Hepatocyte (in vitro differentiated cells): ENCODE measurements at regions not wholly inside any gene's neighbourhood (a gene's known extent, or its start where the extent isn't known, plus 50 kb on each side); places are given as distances from the start of the nearest gene placed in this dataset.

Experiments
- DNase-seq: peaks from one replicate; pipeline ENCODE4 v3.0.0-alpha.2; 2016; ENCODE audit warnings: low spot score
- H2AFZ ChIP-seq: fragments of 200-600 bp; sonication (generic); 2 replicates; pipeline ENCODE4 v1.6.0; 2016; ENCODE audit warnings: antibody characterized with exemption, mild to moderate bottlenecking
- H3K27ac ChIP-seq: fragments of 200-600 bp; sonication (generic); 2 replicates; pipeline ENCODE4 v1.5.1; 2016; ENCODE audit warnings: mild to moderate bottlenecking
- H3K27me3 ChIP-seq: fragments of 200-600 bp; sonication (generic); 2 replicates; pipeline ENCODE4 v1.6.1; 2016
- H3K36me3 ChIP-seq: fragments of 200-600 bp; sonication (generic); replicated peaks from 2 replicates; pipeline ENCODE4 v1.5.1; 2016; ENCODE audit warnings: low read depth; ENCODE audit not compliant: insufficient read depth
- H3K4me1 ChIP-seq: fragments of 200-600 bp; sonication (generic); 2 replicates; pipeline ENCODE4 v1.5.1; 2016; ENCODE audit warnings: mild to moderate bottlenecking, moderate library complexity; ENCODE audit not compliant: insufficient read depth
- H3K4me2 ChIP-seq: fragments of 200-600 bp; sonication (generic); 2 replicates; pipeline ENCODE4 v1.6.0; 2016
- H3K4me3 ChIP-seq: fragments of 200-600 bp; sonication (generic); 2 replicates; pipeline ENCODE4 v1.5.1; 2016; ENCODE audit warnings: mild to moderate bottlenecking
- H3K79me2 ChIP-seq: fragments of 200-600 bp; sonication (generic); 2 replicates; pipeline ENCODE4 v1.6.0; 2017; ENCODE audit warnings: mild to moderate bottlenecking
- H3K9me2 ChIP-seq: fragments of 200-600 bp; sonication (generic); replicated peaks from 2 replicates; pipeline ENCODE4 v1.6.0; 2017; ENCODE audit warnings: mild to moderate bottlenecking; ENCODE audit not compliant: insufficient read depth
- H3K9me3 ChIP-seq: fragments of 200-600 bp; sonication (generic); 2 replicates; pipeline ENCODE4 v1.5.1; 2016; ENCODE audit warnings: low read depth, mild to moderate bottlenecking
- H4K20me1 ChIP-seq: fragments of 200-600 bp; sonication (generic); 2 replicates; pipeline ENCODE4 v1.6.0; 2016; ENCODE audit warnings: mild to moderate bottlenecking; ENCODE audit not compliant: insufficient read depth, poor library complexity, severe bottlenecking
- CTCF ChIP-seq: fragments of 200-600 bp; sonication (generic); IDR thresholded peaks from 2 replicates; pipeline ENCODE4 v1.5.1; 2016; ENCODE audit warnings: antibody characterized with exemption, mild to moderate bottlenecking; ENCODE audit not compliant: poor library complexity
- EZH2 ChIP-seq: fragments of 200-600 bp; sonication (generic); IDR thresholded peaks from 2 replicates; pipeline ENCODE4 v1.6.1; 2016; ENCODE audit warnings: antibody characterized with exemption, mild to moderate bottlenecking, borderline replicate concordance
- EZH2phosphoT487 ChIP-seq: fragments of 200-600 bp; sonication (generic); IDR thresholded peaks from one replicate; pipeline ENCODE4 v1.6.1; 2018; ENCODE audit warnings: antibody characterized with exemption, mild to moderate bottlenecking, low read depth, moderate library complexity; ENCODE audit not compliant: unreplicated experiment, severe bottlenecking
- WGBS: methylation state at CpG from one replicate; pipeline ENCODE4 v1.1.6; 2016; ENCODE audit warnings: low lambda C conversion rate; ENCODE audit errors: missing lambda C conversion rate; 5-methylcytosine and 5-hydroxymethylcytosine counted together

- Histone ChIP-seq H3K4me3 (no peak overlapping the region), H3K4me1 (peaks cover 4% of the 10 kb centered on the region), H3K27ac (no peak overlapping the region), H2AFZ (no peak overlapping the region), H3K4me2 (no peak overlapping the region), H4K20me1 (no peaks in the 10 kb centered on the region), H3K9me3 (no peaks in the 10 kb centered on the region), H3K9me2 (no peaks in the 10 kb centered on the region), H3K79me2 (no peaks in the 10 kb centered on the region), H3K36me3 (no peaks in the 10 kb centered on the region), H3K27me3 (no peaks in the 10 kb centered on the region)
- TF ChIP-seq EZH2: no peak
- TF ChIP-seq EZH2phosphoT487: no peak
- TF ChIP-seq CTCF: no peak
- no peak for DNase-seq
- WGBS: 72% methylated on average over 15 of the region's 15 CpGs
Observed at GRCh38 chr17:77684803-77685798, 273.4 kb upstream of the TNRC6C start.

DNA sequence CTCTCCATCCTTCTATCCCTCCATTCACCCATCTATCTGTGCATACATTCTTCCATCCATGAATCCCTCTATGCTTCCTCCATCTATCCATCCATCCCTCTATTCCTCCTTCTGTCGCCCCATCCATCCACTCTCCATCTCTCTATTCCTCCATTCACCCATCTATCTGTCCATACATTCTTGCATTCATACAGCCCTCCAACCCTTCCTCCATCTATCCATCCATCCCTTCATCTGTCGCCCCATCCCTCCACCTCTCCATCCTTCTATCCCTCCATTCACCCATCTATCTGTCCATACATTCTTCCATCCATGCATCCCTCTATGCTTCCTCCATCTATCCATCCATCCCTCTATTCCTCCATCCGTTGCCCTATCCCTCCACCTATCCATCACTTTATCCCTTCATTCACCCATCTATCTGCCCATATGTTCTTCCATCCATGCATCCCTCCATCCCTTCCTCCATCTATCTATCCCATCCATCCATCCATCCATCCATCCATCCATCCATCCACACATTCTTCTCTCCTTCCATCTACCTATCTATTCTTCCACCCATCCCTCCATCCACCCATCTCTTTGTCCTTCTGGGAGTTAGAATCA lies 272.5 kb upstream of the TNRC6C start:
- no peaks in the 10 kb centered on the region for H3K9me3 ChIP-seq
- H3K4me1 ChIP-seq: peaks cover 11% of the 10 kb centered on the region
- no peaks in the 10 kb centered on the region for H3K79me2 ChIP-seq
- TF ChIP-seq CTCF: no peak
- no peak for TF ChIP-seq EZH2
- TF ChIP-seq EZH2phosphoT487: no peak
- no peak overlapping the region for H3K27ac ChIP-seq
- no peak overlapping the region for H3K4me2 ChIP-seq
- no peak for DNase-seq
- H3K36me3 ChIP-seq: no peaks in the 10 kb centered on the region
- 94% methylated on average over 3 of the region's 3 CpGs for WGBS
- no peaks in the 10 kb centered on the region for H3K27me3 ChIP-seq
- H4K20me1 ChIP-seq: no peaks in the 10 kb centered on the region
- H3K4me3 ChIP-seq: no peak overlapping the region
- H2AFZ ChIP-seq: no peak overlapping the region
- no peaks in the 10 kb centered on the region for H3K9me2 ChIP-seq

DNA sequence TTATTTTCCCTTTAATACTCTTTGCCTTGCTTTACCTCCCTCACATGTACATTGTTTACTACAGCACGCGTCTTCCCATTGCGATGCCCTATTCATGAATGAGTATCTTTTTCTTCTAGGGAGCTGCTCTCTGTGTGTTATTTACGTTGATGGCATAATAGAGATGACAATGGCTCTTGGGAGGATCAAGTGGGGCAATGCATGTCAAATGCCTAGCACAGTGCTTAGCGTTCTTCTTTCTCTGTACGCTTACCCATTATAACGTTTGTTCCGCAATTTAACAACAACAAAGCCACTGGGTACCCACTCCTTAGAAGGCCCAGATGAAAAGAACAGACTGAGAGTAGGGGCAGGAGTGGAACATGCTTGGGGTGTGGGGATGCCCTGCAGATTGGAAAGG lies 271.6 kb upstream of the TNRC6C start:
- Histone ChIP-seq H3K9me3 (no peaks in the 10 kb centered on the region), H3K27ac (no peak overlapping the region), H3K36me3 (no peaks in the 10 kb centered on the region), H3K79me2 (no peaks in the 10 kb centered on the region), H3K27me3 (no peaks in the 10 kb centered on the region), H3K4me2 (no peak overlapping the region), H3K4me3 (no peak overlapping the region), H2AFZ (no peak overlapping the region), H3K4me1 (peaks cover 11% of the 10 kb centered on the region), H4K20me1 (no peaks in the 10 kb centered on the region), H3K9me2 (no peaks in the 10 kb centered on the region)
- TF ChIP-seq CTCF: no peak
- no peak for TF ChIP-seq EZH2
- TF ChIP-seq EZH2phosphoT487: no peak
- WGBS: 95% methylated on average over 8 of the region's 8 CpGs
- no peak for DNase-seq
